WTC11 (cell line): ENCODE measurements at regions not wholly inside any gene's neighbourhood (a gene's known extent, or its start where the extent isn't known, plus 50 kb on each side); places are given as distances from the start of the nearest gene placed in this dataset.

ENCODE experiments used
- ATF6 ChIP-seq: sonication (generic); formaldehyde crosslinking; IDR thresholded peaks from 2 replicates; pipeline ENCODE4 v1.8.1; 2023; ENCODE audit warnings: mild to moderate bottlenecking, missing genetic modification reagents
- CTCF ChIP-seq: fragments of 200-600 bp; IDR thresholded peaks from 2 replicates; pipeline ENCODE4 v1.8.0; 2022; ENCODE audit warnings: antibody characterized with exemption
- E2F1 ChIP-seq: sonication (generic); formaldehyde crosslinking; IDR thresholded peaks from 2 replicates; pipeline ENCODE4 v1.8.0; 2022; ENCODE audit warnings: mild to moderate bottlenecking, missing genetic modification reagents
- FOXP1 ChIP-seq: sonication (generic); formaldehyde crosslinking; IDR thresholded peaks from 2 replicates; pipeline ENCODE4 v1.8.0; 2022; ENCODE audit warnings: missing genetic modification reagents, mild to moderate bottlenecking, moderate library complexity, borderline replicate concordance
- IRF2 ChIP-seq: sonication (generic); formaldehyde crosslinking; IDR thresholded peaks from 2 replicates; pipeline ENCODE4 v1.8.0; 2022; ENCODE audit warnings: low read depth, missing genetic modification reagents, borderline replicate concordance
- USF2 ChIP-seq: sonication (generic); formaldehyde crosslinking; IDR thresholded peaks from 2 replicates; pipeline ENCODE4 v1.8.1; 2023; ENCODE audit warnings: mild to moderate bottlenecking, missing genetic modification reagents, moderate library complexity
- ZBTB21 ChIP-seq: sonication (generic); formaldehyde crosslinking; IDR thresholded peaks from 2 replicates; pipeline ENCODE4 v1.8.1; 2023; ENCODE audit warnings: mild to moderate bottlenecking, missing genetic modification reagents, borderline replicate concordance
- ZNF281 ChIP-seq: sonication (generic); formaldehyde crosslinking; IDR thresholded peaks from 2 replicates; pipeline ENCODE4 v1.8.0; 2023; ENCODE audit warnings: mild to moderate bottlenecking, missing genetic modification reagents

- TF ChIP-seq CTCF = no peak
- no peak for TF ChIP-seq E2F1 (CRISPR knock-in tag)
- TF ChIP-seq USF2 = no peak
- no peak for TF ChIP-seq ATF6 (CRISPR knock-in tag)
- no peak for TF ChIP-seq IRF2 (CRISPR knock-in tag)
- TF ChIP-seq FOXP1 (CRISPR knock-in tag) = no peak
- TF ChIP-seq ZBTB21 (CRISPR knock-in tag) = no peak
- no peak for TF ChIP-seq ZNF281 (CRISPR knock-in tag)
Observed at GRCh38 chr18:45553723-45554388, 61.4 kb upstream of the SLC14A2 start.
